PC-9 (cell line): ENCODE measurements at regions not wholly inside any gene's neighbourhood (a gene's known extent, or its start where the extent isn't known, plus 50 kb on each side); places are given as distances from the start of the nearest gene placed in this dataset.

Experiments
- BruUV-seq: library from RNA; stranded (reverse); fragments of 400-500 nt; replicated peaks from 2 replicates; lab custom pipeline; 2021; lab: Mats Ljungman, UMichigan
- CTCF ChIA-PET: fragments of 300-600 bp; sonication (Branson Sonifier 250); formaldehyde crosslinking; loops from one replicate; lab custom pipeline; 2022; ENCODE audit warnings: antibody characterized with exemption; lab: Charles Lee
- POLR2A ChIA-PET: fragments of 300-600 bp; sonication (Branson Sonifier 250); formaldehyde crosslinking; loops from one replicate; lab custom pipeline; 2022; ENCODE audit warnings: antibody characterized with exemption; ENCODE audit not compliant: unreplicated experiment; lab: Charles Lee
- DNase-seq, 2 experiments: peaks; one replicate each; pipeline versions ENCODE4 v3.0.0 to v3.0.0-alpha.2; 2015 to 2022; ENCODE audit warnings: mixed read lengths in 1 of 2
- H2AFZ ChIP-seq: fragments of 200-600 bp; sonication (generic); 2 replicates; pipeline ENCODE4 v1.8.1; 2017; ENCODE audit warnings: antibody characterized with exemption
- H3F3A ChIP-seq: fragments of 200-600 bp; sonication (generic); 2 replicates; pipeline ENCODE4 v1.8.1; 2017; ENCODE audit warnings: antibody characterized with exemption, mild to moderate bottlenecking, low read depth; ENCODE audit not compliant: insufficient read depth
- H3K27ac ChIP-seq: fragments of 200-600 bp; sonication (generic); 2 replicates; pipeline ENCODE4 v1.6.1; 2016; ENCODE audit warnings: mixed run types
- H3K27me3 ChIP-seq: fragments of 200-600 bp; sonication (generic); 2 replicates; pipeline ENCODE4 v1.6.1; 2016; ENCODE audit warnings: low read depth, mixed run types; ENCODE audit not compliant: insufficient read depth
- H3K36me3 ChIP-seq: fragments of 200-600 bp; sonication (generic); 2 replicates; pipeline ENCODE4 v1.6.1; 2016; ENCODE audit warnings: low read depth, mixed run types
- H3K4me1 ChIP-seq: fragments of 200-600 bp; sonication (generic); replicated peaks from 2 replicates; pipeline ENCODE4 v1.6.1; 2016; ENCODE audit warnings: mixed run types; ENCODE audit not compliant: insufficient read depth
- H3K4me2 ChIP-seq: fragments of 200-600 bp; sonication (generic); 2 replicates; pipeline ENCODE4 v1.6.1; 2017; ENCODE audit warnings: mixed run types
- H3K4me3 ChIP-seq: fragments of 200-600 bp; sonication (generic); 2 replicates; pipeline ENCODE4 v1.6.1; 2016; ENCODE audit warnings: mixed run types
- H3K79me2 ChIP-seq: fragments of 200-600 bp; sonication (generic); 2 replicates; pipeline ENCODE4 v1.6.1; 2017; ENCODE audit warnings: low read depth, mixed run types
- H3K9me2 ChIP-seq: fragments of 200-600 bp; sonication (generic); 2 replicates; pipeline ENCODE4 v1.8.1; 2017; ENCODE audit warnings: mild to moderate bottlenecking; ENCODE audit not compliant: insufficient read depth
- H3K9me3 ChIP-seq: fragments of 200-600 bp; sonication (generic); 2 replicates; pipeline ENCODE4 v1.8.1; 2016; ENCODE audit warnings: low read depth; ENCODE audit not compliant: insufficient read depth
- H4K20me1 ChIP-seq: fragments of 200-600 bp; sonication (generic); 2 replicates; pipeline ENCODE4 v1.8.1; 2017; ENCODE audit not compliant: insufficient read depth
- CTCF ChIP-seq: fragments of 200-600 bp; sonication (generic); conservative IDR thresholded peaks from 2 replicates; pipeline ENCODE4 v1.6.1; 2017; ENCODE audit warnings: mixed run types, antibody characterized with exemption, mild to moderate bottlenecking, moderate library complexity
- EZH2 ChIP-seq: fragments of 200-600 bp; sonication (generic); IDR thresholded peaks from 2 replicates; pipeline ENCODE4 v1.8.0; 2017; ENCODE audit warnings: antibody characterized with exemption, low read depth
- intact Hi-C: fragments of 100-400 bp; cut with micrococcal nuclease; formaldehyde crosslinking; loops from one replicate; pipeline ENCODE4 v1.10.0; 2022; ENCODE audit not compliant: unreplicated experiment

DNA sequence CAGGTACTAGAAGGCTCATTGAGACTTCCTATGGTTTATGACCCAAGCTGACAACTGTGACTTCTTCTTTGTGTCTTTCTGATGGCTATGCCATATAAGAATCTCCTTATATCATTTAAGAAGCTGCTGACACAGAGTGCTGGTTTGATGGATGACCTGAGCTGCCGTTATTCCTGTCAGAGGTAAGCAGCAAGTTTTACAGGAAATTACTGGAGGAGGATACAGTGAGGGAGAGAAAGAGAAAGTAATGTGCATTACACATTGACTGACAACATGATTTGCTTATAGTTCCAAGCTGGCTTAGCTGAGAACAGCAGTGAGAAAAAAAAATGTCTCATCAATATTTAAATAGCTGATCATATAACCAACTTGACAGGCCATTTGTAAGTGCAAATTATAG lies 981.4 kb downstream of the FSCB start:
- POLR2A ChIA-PET, result no interaction called here
- no peaks in the 10 kb centered on the region for H3K9me2 ChIP-seq

DNA sequence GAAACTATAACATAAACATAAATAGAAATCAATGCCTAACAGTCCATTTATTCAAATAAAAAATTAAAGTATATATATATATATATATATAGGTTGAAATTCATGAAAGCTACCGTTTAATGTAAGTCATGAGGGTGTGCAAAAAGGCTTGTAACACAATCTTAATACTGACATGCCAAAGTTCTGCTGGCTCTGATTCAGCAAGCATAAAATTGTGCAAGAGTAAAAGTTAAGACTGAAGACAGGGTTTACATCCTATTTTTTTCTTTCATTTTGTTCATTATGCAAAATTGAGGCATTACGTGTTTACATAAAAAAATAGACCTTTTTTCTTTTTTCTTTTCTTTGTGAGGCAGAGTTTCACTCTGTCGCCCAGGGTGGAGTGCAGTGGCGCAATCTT lies 984.2 kb downstream of the FSCB start:
- Histone ChIP-seq H3K36me3 (no peaks in the 10 kb centered on the region), H4K20me1 (no peaks in the 10 kb centered on the region; the same call in 1 of the 2 replicates), H3K79me2 (no peaks in the 10 kb centered on the region), H3K27ac (no peak overlapping the region), H3F3A (no peaks in the 10 kb centered on the region), H3K27me3 (no peaks in the 10 kb centered on the region), H3K4me1 (no peaks in the 10 kb centered on the region), H3K9me3 (no peaks in the 10 kb centered on the region), H2AFZ (no peak overlapping the region), H3K4me3 (no peak overlapping the region), H3K9me2 (no peaks in the 10 kb centered on the region), H3K4me2 (no peak overlapping the region)
- BruUV-seq, result no TSS peak
- intact Hi-C loops, result no loop called here
- no peak for DNase-seq
- ChIA-PET POLR2A (interaction anchor here (0.7 kb wide), 1 partner anchor 67 kb away, joined by 18 read pairs; no protein-coding TSS in a partner anchor), CTCF (no interaction called here)
- TF ChIP-seq EZH2 (no peak), CTCF (no peak)

More for the DNA sequence above, 981.4 kb downstream of the FSCB start:
- DNase-seq, result no peak
- no peaks in the 10 kb centered on the region for H3K36me3 ChIP-seq
- no peaks in the 10 kb centered on the region for H3K79me2 ChIP-seq
- H3K4me2 ChIP-seq, result no peak overlapping the region
- H3K4me1 ChIP-seq, result no peaks in the 10 kb centered on the region
- intact Hi-C loops, result no loop called here
- no peak overlapping the region for H3K4me3 ChIP-seq
- no peaks in the 10 kb centered on the region for H3K9me3 ChIP-seq
- no peaks in the 10 kb centered on the region for H3F3A ChIP-seq
- BruUV-seq, result no TSS peak
- H2AFZ ChIP-seq, result no peak overlapping the region
- H3K27me3 ChIP-seq, result no peaks in the 10 kb centered on the region
- no peaks in the 10 kb centered on the region; the same call in 1 of the 2 replicates for H4K20me1 ChIP-seq
- H3K27ac ChIP-seq, result no peak overlapping the region
- TF ChIP-seq EZH2, result no peak
- no peak for TF ChIP-seq CTCF
- CTCF ChIA-PET, result no interaction called here

- no peak overlapping the region for H3K4me3 ChIP-seq
- no peaks in the 10 kb centered on the region for H3K4me1 ChIP-seq
- no peaks in the 10 kb centered on the region for H3K79me2 ChIP-seq
- ChIA-PET POLR2A (interaction anchor here (0.7 kb wide), 1 partner anchor 66 kb away, joined by 18 read pairs; no protein-coding TSS in a partner anchor), CTCF (no interaction called here)
- no peaks in the 10 kb centered on the region for H3K36me3 ChIP-seq
- intact Hi-C loops, result no loop called here
- H3K9me3 ChIP-seq, result no peaks in the 10 kb centered on the region
- no peaks in the 10 kb centered on the region for H3F3A ChIP-seq
- H3K27me3 ChIP-seq, result no peaks in the 10 kb centered on the region
- H3K9me2 ChIP-seq, result no peaks in the 10 kb centered on the region
- DNase-seq, result no peak
- H4K20me1 ChIP-seq, result no peaks in the 10 kb centered on the region; the same call in 1 of the 2 replicates
- TF ChIP-seq EZH2 (no peak), CTCF (no peak)
- H3K27ac ChIP-seq, result no peak overlapping the region
- BruUV-seq, result no TSS peak
- H3K4me2 ChIP-seq, result no peak overlapping the region
- no peak overlapping the region for H2AFZ ChIP-seq
Measured at GRCh38 chr14:43522191-43522590, 984.9 kb downstream of the FSCB start.
